HG02642 (cell line): ENCODE measurements at regions not wholly inside any gene's neighbourhood (a gene's known extent, or its start where the extent isn't known, plus 50 kb on each side); places are given as distances from the start of the nearest gene placed in this dataset.
"Not testable (repeated sequence)": the region's sequence is repeated elsewhere in the genome, so short reads cannot be mapped to it uniquely, and the experiment has no call there.

Source experiments
- ATAC-seq: cut with Tn5 transposase; IDR thresholded peaks from one replicate; pipeline ENCODE4 v1.9.1; 2021; ENCODE audit warnings: mild to moderate bottlenecking; ENCODE audit not compliant: unreplicated experiment, poor library complexity

GRCh38 chr2:33730804-33731203 is 131.7 kb upstream of the FAM98A start:
- no peak for ATAC-seq

DNA sequence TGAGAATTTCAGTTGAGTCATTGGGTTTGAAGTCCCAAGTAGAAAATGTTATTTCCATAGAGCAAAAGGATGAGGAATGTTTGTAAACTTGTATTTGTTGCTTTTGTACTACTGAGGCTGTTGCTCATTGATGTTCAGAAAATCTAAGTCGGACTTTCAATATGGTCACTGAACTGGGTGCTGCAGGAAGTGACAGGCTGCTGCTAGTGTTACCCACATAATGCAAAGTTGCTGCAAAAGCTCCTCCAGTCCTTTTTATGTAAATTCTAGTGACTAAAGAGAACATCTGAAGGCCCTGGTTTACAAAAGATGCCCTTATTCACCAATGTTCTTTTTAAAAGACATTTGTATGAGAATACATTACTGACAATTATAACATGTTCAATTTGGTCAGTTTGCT is 131.1 kb upstream of the FAM98A start:
- ATAC-seq: no peak

GRCh38 chr2:33729353-33729752 is 130.3 kb upstream of the FAM98A start:
- ATAC-seq: no peak

DNA sequence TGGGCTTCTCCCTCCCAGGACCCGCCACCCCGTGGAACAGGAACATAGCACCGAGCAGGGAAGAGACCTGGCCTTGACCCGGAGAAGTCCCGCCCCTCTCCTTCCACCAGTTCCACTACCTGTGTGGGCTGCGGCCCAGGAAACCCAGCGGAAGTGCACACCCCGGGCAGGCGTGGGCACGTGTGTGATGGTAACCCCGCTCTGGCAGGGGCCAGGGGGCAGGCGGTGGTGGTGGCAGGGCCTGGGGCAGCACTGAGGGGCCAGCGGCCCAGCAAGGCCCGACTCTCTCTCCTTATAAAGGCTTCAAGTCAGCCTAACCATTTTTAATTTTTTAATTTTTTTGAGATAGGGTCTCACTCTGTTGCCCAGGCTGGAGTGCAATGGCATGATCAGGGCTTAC is 129.0 kb upstream of the FAM98A start:
- no peak for ATAC-seq

- ATAC-seq: no peak
Measured at GRCh38 chr2:33727361-33728032, 128.4 kb upstream of the FAM98A start.

GRCh38 chr2:33726415-33726814 is 127.3 kb upstream of the FAM98A start:
- no peak for ATAC-seq

DNA sequence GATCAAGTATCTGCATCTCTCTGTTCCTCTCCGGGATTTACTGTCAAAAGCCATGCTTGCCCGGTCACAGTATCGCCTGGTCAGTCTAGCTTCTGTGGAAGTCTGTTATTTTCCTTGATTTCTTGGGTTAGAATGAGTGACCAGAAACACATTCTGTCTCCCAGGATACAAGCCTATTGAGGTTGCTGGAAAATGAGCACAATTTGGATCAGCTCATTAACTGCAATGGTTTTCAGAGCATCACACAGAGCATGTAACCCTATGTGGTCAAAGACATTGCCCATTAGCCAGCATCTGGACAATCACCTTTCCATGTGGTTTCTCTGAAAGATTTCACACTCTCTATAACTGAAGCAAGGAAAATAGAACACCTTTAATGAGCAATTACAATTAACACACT is 124.2 kb upstream of the FAM98A start:
- no peak for ATAC-seq

- ATAC-seq: no peak
Measured at GRCh38 chr2:33719067-33719466, 120.0 kb upstream of the FAM98A start.

GRCh38 chr2:33712674-33713073 is 113.6 kb upstream of the FAM98A start:
- no peak for ATAC-seq

- no peak for ATAC-seq
Measured at GRCh38 chr2:33709951-33710350, 110.9 kb upstream of the FAM98A start.

- no peak for ATAC-seq
Measured at GRCh38 chr2:33707312-33707711, 108.2 kb upstream of the FAM98A start.

DNA sequence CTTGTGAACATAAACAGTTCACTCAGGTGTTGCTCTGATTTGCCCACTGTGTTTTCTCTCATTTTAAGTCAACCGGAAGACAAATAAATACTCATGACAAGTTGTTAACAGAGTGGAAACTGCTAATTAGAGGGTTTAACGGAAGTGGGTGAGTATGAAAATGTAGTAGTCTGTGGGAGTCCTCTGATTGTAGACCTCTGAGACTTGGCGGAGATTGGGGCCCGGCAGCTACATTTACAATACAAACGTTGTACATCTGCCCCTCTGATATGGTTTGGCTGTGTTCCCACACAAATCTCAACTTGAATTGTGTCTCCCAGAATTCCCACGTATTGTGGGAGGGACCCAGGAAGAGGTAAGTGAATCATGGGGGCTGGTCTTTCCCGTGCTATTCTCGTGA is 107.3 kb upstream of the FAM98A start:
- no peak for ATAC-seq

GRCh38 chr2:33704406-33704855 is 105.3 kb upstream of the FAM98A start:
- ATAC-seq: no peak

DNA sequence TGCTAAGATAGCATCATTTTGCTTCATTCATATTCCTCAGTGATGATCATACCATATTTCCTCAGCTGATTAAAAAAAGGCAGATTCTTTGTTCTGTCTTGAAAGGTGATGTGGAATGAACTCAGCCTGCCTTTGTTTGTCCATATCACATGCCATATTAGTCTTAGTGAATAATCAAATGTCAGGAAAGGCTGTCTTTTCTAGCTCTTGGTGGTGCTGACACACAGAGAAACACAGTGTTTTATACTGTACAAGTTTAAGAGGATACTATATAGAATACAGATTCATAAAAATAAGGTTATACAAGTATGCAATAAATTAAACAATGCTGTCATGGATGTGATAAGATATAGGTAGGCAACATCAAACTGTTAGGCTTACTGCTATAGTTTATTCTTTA is 97.1 kb upstream of the FAM98A start:
- ATAC-seq: no peak

- ATAC-seq: no peak
Measured at GRCh38 chr2:33694904-33695303, 95.8 kb upstream of the FAM98A start.

DNA sequence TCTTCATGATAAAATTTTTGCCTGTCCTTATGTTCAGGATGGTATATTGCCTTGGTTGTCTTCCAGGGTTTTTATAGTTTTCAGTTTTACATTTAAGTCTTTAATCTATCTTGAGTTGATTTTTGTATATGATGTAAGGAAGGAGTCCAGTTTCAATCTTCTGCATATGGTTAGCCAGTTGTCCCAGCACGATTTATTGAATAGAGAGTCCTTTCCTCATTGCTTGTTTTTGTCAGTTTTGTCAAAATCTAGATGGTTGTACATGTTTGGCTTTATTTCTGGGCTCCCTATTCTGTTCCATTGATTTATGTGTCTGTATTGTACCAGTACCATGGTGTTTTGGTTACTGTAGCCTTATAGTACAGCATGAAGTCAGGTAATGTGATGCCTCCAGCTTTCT is 91.6 kb upstream of the FAM98A start:
- ATAC-seq: not testable (repeated sequence)

DNA sequence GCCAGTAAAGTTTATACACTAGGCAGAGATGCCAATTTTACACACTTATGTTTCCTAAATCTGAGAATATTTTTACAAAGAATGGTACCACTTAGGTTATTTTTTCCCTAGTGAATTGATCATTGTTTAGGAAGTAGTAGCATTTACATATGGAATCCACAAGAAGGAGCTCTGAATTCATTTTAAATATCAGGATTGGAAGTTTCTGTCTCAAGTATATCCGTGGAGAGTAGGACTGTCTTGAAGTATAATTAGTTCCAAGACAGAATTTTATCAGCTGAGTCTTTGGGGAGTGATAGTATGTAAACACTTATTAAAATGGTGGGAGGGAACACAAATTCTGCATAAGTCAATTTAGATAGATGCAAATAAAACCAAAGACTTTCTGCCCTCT is 82.3 kb upstream of the FAM98A start:
- ATAC-seq: no peak

DNA sequence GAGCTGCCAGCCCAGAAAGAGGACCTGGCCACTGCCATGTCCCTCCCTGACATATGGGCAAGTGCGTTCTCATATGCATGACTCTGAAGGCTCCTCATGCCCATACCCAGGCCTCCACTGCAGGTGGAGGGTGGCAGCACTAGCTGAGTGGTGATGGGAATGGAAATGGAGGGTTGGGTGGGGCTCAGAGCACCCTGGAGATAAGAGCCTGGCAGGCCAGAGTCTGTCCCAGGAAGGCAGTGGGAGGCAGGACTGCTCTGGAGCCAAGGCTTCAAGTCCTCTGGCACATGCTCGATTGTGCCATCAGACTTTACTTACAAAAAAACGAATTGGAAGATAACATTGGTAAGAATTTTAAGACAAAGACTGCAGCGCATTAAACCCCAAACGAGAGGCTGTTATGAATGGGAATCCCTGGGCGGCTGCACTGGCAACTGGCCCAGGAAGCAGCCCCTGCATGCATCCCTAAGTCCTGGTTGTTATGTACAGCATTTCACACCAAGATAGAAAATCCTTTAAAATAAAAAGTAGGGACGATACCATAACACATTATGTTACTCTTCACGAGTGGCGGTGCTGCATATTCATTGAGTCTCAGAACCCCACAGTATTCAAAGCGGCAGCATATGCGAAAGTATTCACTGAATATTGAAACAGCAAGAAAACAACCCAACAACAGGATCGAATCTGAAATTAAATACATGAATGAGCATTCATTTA is 81.7 kb upstream of the FAM98A start:
- ATAC-seq: no peak

DNA sequence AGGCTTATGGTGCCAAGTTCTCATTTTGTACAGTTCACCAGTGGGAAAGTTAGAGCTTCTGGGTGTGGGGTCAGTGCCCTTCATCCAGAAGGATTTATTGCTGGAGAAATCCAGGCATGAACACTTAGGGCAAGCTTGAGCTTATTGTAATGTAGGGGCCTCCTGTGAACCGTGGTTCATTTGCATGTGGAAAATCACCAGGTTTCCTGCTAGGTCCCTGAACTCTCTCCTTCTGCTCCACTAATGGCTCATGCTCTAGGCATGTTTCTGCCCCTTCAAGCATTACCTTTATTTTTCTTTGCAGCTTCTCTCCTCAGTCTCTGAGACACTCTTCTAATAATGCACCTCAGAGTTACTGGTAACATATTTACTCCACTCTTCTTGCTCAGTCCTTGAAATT is 79.3 kb upstream of the FAM98A start:
- ATAC-seq: no peak

DNA sequence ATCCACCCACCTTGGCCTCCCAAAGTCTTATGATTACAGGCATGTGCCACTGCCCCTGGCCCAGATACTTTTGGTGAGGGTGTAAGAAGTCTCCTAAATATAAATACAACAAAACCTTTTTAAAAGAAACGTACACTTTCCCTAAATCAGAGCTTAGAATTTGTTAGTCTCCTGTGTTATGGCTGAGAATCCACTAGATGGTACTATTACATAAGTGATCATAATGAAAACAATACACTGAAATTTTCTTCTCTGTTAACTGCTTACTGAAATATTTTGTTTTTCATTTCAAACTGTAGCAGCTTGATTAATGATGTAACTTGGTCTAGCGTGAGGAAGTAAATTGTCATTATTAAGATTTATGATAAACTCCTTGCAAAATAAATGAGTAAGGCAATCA is 74.8 kb upstream of the FAM98A start:
- ATAC-seq: no peak

DNA sequence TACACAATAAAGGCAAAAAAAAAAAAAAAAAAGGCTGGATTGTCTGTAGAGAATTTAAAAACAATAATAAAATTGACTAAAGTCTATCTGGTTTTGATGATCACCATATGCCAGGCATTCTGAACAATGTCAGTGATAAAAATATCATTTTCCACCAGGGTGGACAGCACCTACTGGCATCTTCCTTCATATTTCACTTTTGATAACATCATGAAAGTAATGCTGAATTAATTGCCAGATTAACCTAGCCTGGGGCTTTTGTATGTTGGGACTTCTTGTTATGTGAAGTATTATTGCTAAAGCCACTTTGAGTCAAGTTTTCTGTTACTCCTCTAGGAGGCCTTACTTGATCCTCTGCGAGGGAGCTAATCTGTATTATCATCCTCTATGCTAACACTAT is 73.8 kb upstream of the FAM98A start:
- no peak for ATAC-seq

DNA sequence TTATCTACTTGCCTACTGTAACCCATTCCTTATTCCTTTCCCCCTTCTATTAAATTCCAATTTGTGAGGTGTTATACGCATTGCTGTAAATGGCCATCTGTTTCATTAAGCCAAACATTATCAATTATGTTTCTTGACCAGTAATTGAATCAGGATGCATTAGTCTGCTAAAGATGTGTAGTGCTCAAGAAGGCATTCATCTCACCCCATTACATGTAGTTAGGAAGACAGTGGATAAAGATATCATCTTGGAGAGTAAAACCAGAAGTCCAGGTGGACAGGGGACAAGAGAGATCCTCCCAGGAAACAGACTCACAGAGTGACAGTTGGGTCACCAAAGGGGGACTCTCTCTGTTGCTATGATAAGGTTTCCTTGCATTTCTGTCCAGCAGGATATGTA is 73.3 kb upstream of the FAM98A start:
- no peak for ATAC-seq
